Cardiac fibroblast (primary cell): ENCODE measurements at regions not wholly inside any gene's neighbourhood (a gene's known extent, or its start where the extent isn't known, plus 50 kb on each side); places are given as distances from the start of the nearest gene placed in this dataset.

Experiments used
- DNase-seq, 2 donors: peaks; one replicate each; pipeline versions ENCODE4 v3.0.0 to v3.0.0-alpha.2; 2010; ENCODE audit warnings: low read depth in 2 of 2
- H3K4me3 ChIP-seq, 2 donors: replicated peaks in 1 of 2; 1 replicate in 1 of 2; 2 replicates in 1 of 2; pipeline ENCODE4 v1.5.1; 2011; ENCODE audit warnings: low read depth in 2 of 2, low read length in 2 of 2, mild to moderate bottlenecking in 2 of 2, moderate library complexity in 1 of 2
- CTCF ChIP-seq: IDR thresholded peaks from one replicate; pipeline ENCODE4 v1.5.1; 2011; ENCODE audit warnings: low read depth, mild to moderate bottlenecking, low read length, inconsistent platforms

GRCh38 chr5:73295447-73295846 lies 122.5 kb downstream of the TMEM174 start:
- TF ChIP-seq CTCF, result no peak
- H3K4me3 ChIP-seq, result no peak overlapping the region
- DNase-seq, result no peak

- no peak for DNase-seq
- no peak overlapping the region for H3K4me3 ChIP-seq
- TF ChIP-seq CTCF, result no peak
Measured at GRCh38 chr5:73292816-73293459, 119.9 kb downstream of the TMEM174 start.

- no peak overlapping the region for H3K4me3 ChIP-seq
- no peak for TF ChIP-seq CTCF
- no peak for DNase-seq
Measured at GRCh38 chr5:73291873-73292272, 118.9 kb downstream of the TMEM174 start.

GRCh38 chr5:73290242-73290641 lies 117.2 kb downstream of the TMEM174 start:
- DNase-seq, result no peak
- TF ChIP-seq CTCF, result no peak
- no peak overlapping the region for H3K4me3 ChIP-seq

- DNase-seq, result no peak
- no peak for TF ChIP-seq CTCF
- no peak overlapping the region for H3K4me3 ChIP-seq
Measured at GRCh38 chr5:73288803-73289720, 116.1 kb downstream of the TMEM174 start.

GRCh38 chr5:73286896-73287295 lies 113.9 kb downstream of the TMEM174 start:
- peak in 1 of 2 donors; percentile 47 for DNase-seq
- no peak for TF ChIP-seq CTCF
- no peak overlapping the region for H3K4me3 ChIP-seq
